MV-4-11 (cell line): ENCODE measurements at regions not wholly inside any gene's neighbourhood (a gene's known extent, or its start where the extent isn't known, plus 50 kb on each side); places are given as distances from the start of the nearest gene placed in this dataset.
"Not testable (repeated sequence)": the region's sequence is repeated elsewhere in the genome, so short reads cannot be mapped to it uniquely, and the experiment has no call there.

Source experiments
- DNase-seq: peaks from one replicate; lab custom pipeline; 2025; lab: John Stamatoyannopoulos, UW

DNA sequence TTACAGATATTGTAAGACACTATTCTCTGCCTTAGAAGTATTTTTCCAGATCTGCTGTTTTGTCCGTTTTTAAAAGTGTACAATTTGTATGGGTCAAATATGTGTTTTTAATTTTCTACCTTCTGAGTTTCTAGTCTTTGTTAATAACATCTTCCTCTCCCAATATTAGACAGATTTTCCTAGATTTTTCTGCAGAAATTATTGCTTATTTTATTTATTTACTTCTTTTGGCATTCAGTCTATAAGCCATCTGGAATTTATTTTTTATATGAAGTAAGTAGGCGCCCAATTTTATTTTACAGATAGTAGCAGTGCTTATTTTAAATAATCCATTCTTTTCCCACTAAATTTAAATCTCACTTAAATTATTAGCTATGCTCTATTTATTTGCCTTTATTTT lies 103.1 kb upstream of the PLEKHG1 start:
- no peak for DNase-seq

DNA sequence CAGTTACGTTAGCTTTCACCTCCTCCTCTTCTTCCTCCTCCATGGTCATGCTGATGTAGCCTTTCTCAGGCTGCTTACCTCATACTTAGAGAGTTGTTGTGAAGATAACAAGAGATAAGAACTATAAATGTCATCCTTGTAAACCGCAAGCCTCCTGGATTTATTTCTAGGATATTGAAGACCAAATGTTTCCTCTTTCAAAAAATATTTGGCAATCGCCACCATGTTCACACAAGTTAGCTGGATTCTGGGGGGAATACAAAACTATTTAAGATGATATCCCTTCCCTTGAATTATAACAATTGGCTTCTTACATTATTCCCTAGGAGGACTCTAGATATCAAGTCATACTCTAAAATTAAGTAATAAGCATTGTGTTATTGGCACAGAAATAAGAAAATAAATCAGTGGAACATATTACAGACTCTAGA lies 99.8 kb upstream of the PLEKHG1 start:
- DNase-seq, result no peak

DNA sequence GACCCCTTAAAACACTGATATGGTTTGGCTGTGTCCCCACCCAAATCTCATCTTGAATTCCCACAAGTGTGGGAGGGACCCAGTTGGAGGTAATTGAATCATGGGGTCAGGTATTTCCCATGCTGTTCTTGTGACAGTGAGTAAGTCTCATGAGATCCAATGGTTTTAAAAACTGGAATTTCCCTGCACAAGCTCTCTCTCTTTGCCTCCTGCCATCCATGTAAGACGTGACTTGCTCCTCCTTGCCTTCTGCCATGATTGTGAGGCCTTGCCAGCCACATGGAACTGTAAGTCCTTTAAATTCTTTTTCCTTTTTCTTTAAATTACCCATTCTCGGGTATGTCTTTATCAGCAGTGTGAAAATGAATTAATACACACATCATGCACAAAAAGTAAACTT lies 99.1 kb upstream of the PLEKHG1 start:
- not testable (repeated sequence) for DNase-seq

- DNase-seq, result no peak
Observed at GRCh38 chr6:150503041-150503440, 96.6 kb upstream of the PLEKHG1 start.

DNA sequence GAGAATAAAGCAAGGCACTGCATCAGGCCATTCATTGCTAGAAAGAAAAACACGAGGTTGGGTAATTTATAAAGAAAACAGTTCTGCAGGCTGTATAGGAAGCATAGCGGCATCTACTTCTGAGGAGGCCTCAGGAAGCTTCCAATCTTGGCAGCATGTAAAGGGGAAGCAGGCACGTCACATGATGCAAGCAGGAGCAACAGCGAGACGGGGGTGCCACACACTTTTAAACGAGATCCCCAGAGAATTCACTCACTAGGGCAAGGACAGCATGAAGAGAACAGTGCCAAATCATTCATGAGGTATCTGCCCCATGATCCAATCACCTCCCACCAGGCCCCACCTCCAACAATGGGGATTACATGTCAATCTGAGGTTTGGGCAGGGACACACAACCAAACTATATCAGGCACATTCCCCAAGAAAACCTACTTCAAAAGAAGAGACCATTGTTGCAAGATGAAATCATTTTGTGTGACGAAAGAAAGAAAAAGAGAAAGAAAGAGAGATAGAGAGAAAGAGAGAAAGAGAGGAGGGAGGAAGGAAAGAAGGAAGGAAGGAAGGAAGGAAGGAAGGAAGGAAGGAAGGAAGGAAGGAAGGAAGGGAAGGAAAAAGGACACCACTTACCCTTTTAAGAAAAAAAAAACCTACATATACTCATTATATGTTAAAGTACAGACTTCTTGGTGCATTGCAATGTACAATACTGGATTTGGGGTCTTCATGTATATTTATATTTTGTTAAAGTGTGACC lies 95.9 kb upstream of the PLEKHG1 start:
- DNase-seq, result no peak

DNA sequence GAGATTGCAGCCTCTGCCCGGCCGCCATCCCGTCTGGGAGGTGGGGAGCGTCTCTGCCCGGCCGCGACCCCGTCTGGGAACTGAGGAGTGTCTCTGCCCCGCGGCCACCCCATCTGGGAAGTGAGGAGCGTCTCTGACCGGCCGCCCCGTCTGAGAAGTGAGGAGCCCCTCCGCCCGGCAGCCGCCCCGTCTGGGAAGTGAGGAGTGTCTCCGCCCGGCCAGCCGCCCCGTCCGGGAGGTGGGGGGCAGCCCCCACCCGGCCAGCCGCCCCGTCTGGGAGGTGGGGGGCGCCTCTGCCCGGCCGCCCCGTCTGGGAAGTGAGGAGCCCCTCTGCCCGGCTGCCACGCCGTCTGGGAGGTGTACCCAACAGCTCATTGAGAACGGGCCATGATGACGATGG lies 92.3 kb upstream of the PLEKHG1 start:
- DNase-seq, result not testable (repeated sequence)

DNA sequence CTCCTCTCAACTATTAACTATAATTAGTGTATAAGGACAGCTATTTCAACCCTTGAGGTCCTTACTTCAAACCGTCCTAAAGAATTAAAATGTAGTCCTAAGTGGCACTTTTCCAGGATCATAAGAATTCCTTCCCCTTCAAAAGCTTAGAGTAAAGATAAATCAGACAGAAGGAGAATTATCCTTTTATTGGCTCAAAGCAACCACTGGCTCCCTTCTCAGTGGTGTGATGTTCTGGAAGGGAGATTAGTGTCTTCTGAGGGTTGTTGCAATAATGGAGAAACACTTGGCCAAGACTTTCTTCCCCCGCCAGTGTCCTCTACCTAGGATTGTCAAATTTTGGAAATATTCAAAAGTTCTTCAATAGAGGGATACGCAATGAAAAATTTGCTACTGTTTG lies 89.1 kb upstream of the PLEKHG1 start:
- DNase-seq, result no peak

GRCh38 chr6:150511313-150511712 lies 88.4 kb upstream of the PLEKHG1 start:
- no peak for DNase-seq

GRCh38 chr6:150514806-150515380 lies 84.8 kb upstream of the PLEKHG1 start:
- DNase-seq, result no peak

DNA sequence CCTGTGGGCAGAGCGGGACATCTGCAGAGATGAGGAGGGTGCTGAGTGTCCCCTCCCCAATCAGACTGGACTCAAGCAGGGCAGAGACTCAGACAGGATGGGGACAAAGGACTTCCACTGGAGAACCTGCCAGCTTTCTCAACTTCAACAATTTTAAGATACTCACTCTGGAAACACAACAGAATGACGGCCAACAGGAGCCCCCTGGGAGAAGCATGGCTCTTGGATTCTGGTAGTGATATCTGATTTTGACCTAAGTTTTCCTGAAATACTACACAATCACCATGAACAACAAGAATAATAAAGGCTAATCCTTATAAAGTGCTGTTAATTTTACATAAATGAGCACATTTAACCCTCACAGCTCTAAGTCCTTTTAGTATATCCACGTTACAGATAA lies 83.5 kb upstream of the PLEKHG1 start:
- DNase-seq, result no peak

GRCh38 chr6:150517175-150517574 lies 82.5 kb upstream of the PLEKHG1 start:
- DNase-seq, result no peak

DNA sequence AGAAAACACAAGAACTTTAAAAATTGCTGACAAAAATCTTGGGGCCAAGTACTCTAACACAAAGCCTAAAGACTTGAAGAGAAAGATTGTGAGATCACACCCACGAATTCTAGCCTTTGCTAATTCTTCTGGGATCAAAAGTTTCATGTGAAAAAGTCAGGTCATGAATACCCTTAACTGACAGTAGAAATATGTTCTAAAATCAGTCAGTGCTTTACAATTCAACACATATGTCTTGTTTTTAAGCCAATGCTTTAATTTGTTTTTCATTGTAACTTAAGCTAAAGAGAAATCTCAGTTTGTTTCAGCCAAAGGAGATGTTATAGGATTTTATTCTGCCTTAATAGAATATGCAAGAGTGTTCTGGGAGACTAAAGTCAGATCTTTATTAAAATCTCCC lies 78.2 kb upstream of the PLEKHG1 start:
- no peak for DNase-seq

DNA sequence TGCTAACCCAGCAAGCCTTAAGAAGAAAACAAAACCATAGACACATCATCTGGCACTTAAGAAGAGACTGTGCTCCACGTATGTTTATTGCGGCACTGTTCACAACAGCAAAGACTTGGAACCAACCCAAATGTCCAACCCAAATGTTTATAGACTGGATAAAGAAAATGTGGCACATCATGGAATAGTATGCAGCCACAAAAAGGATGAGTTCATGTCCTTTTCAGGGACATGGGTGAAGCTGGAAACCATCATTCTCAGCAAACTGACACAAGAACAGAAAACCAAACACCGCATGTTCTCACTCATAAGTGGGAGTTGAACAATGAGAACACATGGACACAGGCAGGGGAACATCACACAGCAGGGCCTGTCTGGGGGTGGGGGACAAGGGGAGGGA lies 76.5 kb upstream of the PLEKHG1 start:
- DNase-seq, result not testable (repeated sequence)

GRCh38 chr6:150525300-150525699 lies 74.4 kb upstream of the PLEKHG1 start:
- no peak for DNase-seq

GRCh38 chr6:150527100-150527499 lies 72.6 kb upstream of the PLEKHG1 start:
- DNase-seq, result no peak

DNA sequence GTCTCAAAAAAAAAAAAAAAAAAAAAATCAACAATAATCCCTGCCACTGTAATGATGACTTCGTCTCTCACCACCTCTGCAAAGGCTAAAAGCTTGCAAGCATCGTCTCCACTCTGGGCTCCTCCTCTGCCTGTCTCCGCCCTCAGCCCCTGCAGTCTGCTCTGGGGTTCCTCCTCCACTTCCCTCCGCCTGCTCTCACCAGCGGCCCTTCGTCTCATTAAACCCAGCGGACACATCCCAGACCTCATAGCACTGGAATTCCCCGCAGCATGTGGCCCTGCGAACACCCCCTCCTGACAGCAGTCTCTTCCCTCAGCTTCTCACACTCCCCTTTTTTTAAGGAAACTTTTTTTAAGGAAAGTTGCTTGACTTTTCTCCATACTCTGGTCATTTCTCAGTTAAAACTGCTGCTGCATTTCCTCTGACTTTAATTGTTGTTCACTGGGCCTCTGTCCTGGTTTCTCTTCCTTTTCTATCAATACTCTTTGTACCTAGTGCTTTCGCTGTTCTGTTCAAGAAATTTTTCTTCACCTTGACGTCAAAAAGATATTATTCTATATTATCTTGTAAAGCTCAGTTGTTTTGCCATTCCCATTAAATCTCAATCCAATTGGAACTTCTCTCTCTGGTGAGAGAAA lies 70.9 kb upstream of the PLEKHG1 start:
- no peak for DNase-seq

DNA sequence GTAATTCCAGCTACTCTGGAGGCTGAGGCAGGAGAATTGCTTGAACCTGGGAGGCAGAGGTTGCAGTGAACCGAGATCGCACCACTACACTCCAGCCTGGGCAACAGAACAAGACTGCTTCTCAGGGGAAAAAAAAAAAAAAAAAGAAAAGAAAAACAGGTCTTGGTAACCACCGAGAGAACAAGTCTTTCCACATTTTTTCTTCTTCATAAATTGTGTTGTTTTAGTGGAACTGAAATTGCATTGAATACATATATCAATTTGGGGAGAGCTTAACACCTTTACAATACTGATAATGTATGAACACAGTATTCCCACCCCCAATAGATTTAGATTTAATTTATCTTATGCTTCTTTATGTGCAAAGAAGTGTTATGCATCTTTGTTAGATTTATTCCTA lies 70.0 kb upstream of the PLEKHG1 start:
- no peak for DNase-seq

GRCh38 chr6:150531957-150532356 lies 67.7 kb upstream of the PLEKHG1 start:
- DNase-seq, result no peak

GRCh38 chr6:150534553-150534952 lies 65.1 kb upstream of the PLEKHG1 start:
- no peak for DNase-seq

DNA sequence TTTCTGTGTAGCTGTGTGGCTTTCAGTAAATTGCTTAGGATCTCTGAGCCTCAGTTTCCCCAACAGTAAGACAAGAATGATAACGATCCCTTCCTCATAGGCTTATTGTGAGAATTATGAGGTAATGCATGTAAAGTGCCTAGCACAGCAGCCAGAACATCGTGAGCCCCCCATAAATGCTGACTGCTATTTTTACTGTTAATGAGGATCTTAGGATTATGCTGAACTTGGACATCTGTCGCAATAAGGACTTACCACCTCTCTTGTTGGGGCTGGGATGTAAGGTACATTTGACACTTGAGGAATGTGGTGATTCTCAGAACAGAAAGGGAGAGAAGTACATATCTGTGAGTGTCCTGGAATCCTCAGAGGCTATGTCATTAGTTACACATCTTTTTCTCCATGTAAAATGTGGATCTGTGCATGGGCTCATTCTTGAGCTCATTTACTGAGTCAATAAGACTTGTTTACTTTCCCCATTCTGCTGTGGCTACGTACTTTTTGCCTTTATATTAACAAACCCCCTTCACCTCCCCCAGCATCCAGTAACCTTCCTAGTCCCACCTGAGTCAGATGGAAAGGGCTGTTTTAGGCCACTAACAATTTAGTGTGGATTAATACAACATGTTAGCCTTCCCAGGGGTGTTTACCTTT lies 64.4 kb upstream of the PLEKHG1 start:
- no peak for DNase-seq

DNA sequence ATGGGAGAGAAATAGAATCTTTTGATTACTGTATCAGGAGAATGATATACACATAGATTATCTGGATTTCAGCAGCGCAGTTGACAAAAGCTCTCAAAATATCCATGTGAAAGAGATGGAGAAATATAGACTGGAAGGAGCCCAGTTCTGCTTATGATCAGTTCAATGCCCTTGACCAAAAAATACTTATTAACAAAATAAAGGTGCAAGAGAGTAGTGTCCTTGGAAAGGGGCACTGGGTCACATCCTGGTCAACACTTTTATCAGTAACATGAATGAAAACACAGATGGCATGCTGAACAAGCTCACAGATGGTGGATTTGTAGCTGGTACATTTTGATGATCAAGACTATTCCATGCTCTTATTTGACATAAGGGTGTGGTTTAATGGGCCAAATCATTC lies 63.9 kb upstream of the PLEKHG1 start:
- no peak for DNase-seq

- no peak for DNase-seq
Observed at GRCh38 chr6:150536835-150537234, 62.9 kb upstream of the PLEKHG1 start.

DNA sequence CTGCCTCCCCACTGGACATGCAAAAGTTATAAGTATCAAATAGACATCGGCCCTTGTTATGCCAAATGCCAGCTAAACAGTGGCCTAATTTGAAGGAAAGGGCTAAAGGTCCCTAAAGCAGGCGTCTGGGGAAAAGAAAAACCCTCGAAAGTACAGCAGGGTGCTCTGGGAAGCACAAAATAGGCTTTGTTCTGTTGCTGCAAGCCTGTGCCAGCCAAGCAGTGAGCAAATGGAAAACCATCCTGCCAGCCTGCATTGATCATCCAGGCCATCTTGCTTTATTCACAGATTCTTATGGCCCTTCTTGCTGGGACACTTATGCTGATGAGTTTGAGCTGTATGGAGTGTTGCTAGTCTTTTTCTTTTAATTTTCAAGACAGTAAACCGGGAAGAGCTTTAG lies 62.2 kb upstream of the PLEKHG1 start:
- DNase-seq, result no peak
